Mesenchymal stem cell (in vitro differentiated cells and primary cell): ENCODE measurements at regions not wholly inside any gene's neighbourhood (a gene's known extent, or its start where the extent isn't known, plus 50 kb on each side); places are given as distances from the start of the nearest gene placed in this dataset.
"Not testable (repeated sequence)": the region's sequence is repeated elsewhere in the genome, so short reads cannot be mapped to it uniquely, and the experiment has no call there.

Experiments
- DNase-seq: peaks from one replicate; pipeline ENCODE4 v3.0.0-alpha.2; 2013
- H2AFZ ChIP-seq: one replicate; pipeline ENCODE4 v1.6.1; 2013; ENCODE audit warnings: low read depth, mild to moderate bottlenecking, control low read depth, inconsistent platforms, low read length, moderate library complexity
- H2AK5ac ChIP-seq: 2 replicates; pipeline ENCODE4 v1.6.1; 2013; ENCODE audit warnings: low read length, moderate library complexity, mild to moderate bottlenecking, inconsistent platforms; ENCODE audit not compliant: severe bottlenecking
- H2BK120ac ChIP-seq: one replicate; pipeline ENCODE4 v1.6.1; 2013; ENCODE audit warnings: low read depth, mild to moderate bottlenecking, inconsistent platforms, low read length, moderate library complexity
- H2BK12ac ChIP-seq, 2 experiments: one replicate each; pipeline ENCODE4 v1.6.1; 2013; ENCODE audit warnings: inconsistent platforms in 2 of 2, low read length in 2 of 2, mild to moderate bottlenecking in 2 of 2, moderate library complexity in 2 of 2, control low read depth in 1 of 2
- H2BK15ac ChIP-seq: one replicate; pipeline ENCODE4 v1.6.1; 2013; ENCODE audit warnings: mild to moderate bottlenecking, low read depth, inconsistent platforms; ENCODE audit not compliant: poor library complexity, severe bottlenecking
- H2BK5ac ChIP-seq: 2 replicates; pipeline ENCODE4 v1.6.1; 2013; ENCODE audit warnings: low read depth, mild to moderate bottlenecking, low read length, control low read depth, inconsistent platforms; ENCODE audit not compliant: poor library complexity, severe bottlenecking
- H3K14ac ChIP-seq, 2 experiments: one replicate each; pipeline ENCODE4 v1.6.1; 2013; ENCODE audit warnings: inconsistent platforms in 2 of 2, low read length in 2 of 2, control low read depth in 1 of 2, mild to moderate bottlenecking in 1 of 2, moderate library complexity in 1 of 2
- H3K18ac ChIP-seq, 2 experiments: one replicate each; pipeline ENCODE4 v1.6.1; 2013; ENCODE audit warnings: inconsistent platforms in 2 of 2, low read length in 2 of 2, control low read depth in 1 of 2, low read depth in 1 of 2, mild to moderate bottlenecking in 1 of 2
- H3K23ac ChIP-seq, 2 experiments: one replicate each; pipeline ENCODE4 v1.6.1; 2013; ENCODE audit warnings: inconsistent platforms in 2 of 2, low read length in 2 of 2, mild to moderate bottlenecking in 2 of 2, moderate library complexity in 2 of 2, control low read depth in 1 of 2
- H3K27ac ChIP-seq: 2 replicates; pipeline ENCODE4 v1.5.1; 2013; ENCODE audit warnings: mild to moderate bottlenecking, moderate library complexity, low read length, control low read depth, inconsistent platforms; ENCODE audit not compliant: poor library complexity, severe bottlenecking
- H3K27me3 ChIP-seq, 2 experiments: 2 replicates each; pipeline versions ENCODE4 v1.6.1 to v1.7.0; 2013; ENCODE audit warnings: low read length in 2 of 2, mild to moderate bottlenecking in 2 of 2, moderate library complexity in 2 of 2, control low read depth in 1 of 2, inconsistent platforms in 1 of 2; ENCODE audit not compliant: control insufficient read depth in 1 of 2, insufficient read depth in 1 of 2
- H3K36me3 ChIP-seq, 2 experiments: 2 replicates each; pipeline versions ENCODE4 v1.6.1 to v1.7.0; 2013; ENCODE audit warnings: low read length in 2 of 2, control low read depth in 1 of 2, inconsistent platforms in 1 of 2, low read depth in 1 of 2, mild to moderate bottlenecking in 1 of 2; ENCODE audit not compliant: insufficient read depth in 2 of 2, control insufficient read depth in 1 of 2
- H3K4ac ChIP-seq, 2 experiments: one replicate each; pipeline ENCODE4 v1.6.1; 2013; ENCODE audit warnings: inconsistent platforms in 2 of 2, low read length in 2 of 2, mild to moderate bottlenecking in 2 of 2, moderate library complexity in 2 of 2, control low read depth in 1 of 2, low read depth in 1 of 2
- H3K4me1 ChIP-seq: 2 replicates; pipeline ENCODE4 v1.6.1; 2013; ENCODE audit warnings: low read depth, low read length, control low read depth; ENCODE audit not compliant: control insufficient read depth, insufficient read depth
- H3K4me2 ChIP-seq: 2 replicates; pipeline ENCODE4 v1.6.1; 2013; ENCODE audit warnings: low read length, mild to moderate bottlenecking, inconsistent platforms; ENCODE audit not compliant: poor library complexity, severe bottlenecking
- H3K4me3 ChIP-seq, 2 experiments: 2 replicates each; pipeline versions ENCODE4 v1.5.1 to v1.7.0; 2013; ENCODE audit warnings: low read length in 2 of 2, mild to moderate bottlenecking in 2 of 2, control low read depth in 1 of 2, low read depth in 1 of 2; ENCODE audit not compliant: insufficient read depth in 1 of 2
- H3K79me1 ChIP-seq: replicated peaks from 2 replicates; pipeline ENCODE4 v1.6.1; 2013; ENCODE audit warnings: mild to moderate bottlenecking, control low read depth, low read length, inconsistent platforms; ENCODE audit not compliant: poor library complexity, severe bottlenecking
- H3K9ac ChIP-seq: 2 replicates; pipeline ENCODE4 v1.7.0; 2013; ENCODE audit warnings: mild to moderate bottlenecking, low read length, moderate library complexity
- H3K9me3 ChIP-seq: 2 replicates; pipeline ENCODE4 v1.7.0; 2013; ENCODE audit warnings: mild to moderate bottlenecking, low read length; ENCODE audit not compliant: control insufficient read depth
- H4K8ac ChIP-seq: one replicate; pipeline ENCODE4 v1.6.1; 2013; ENCODE audit warnings: inconsistent platforms, mild to moderate bottlenecking, low read length, moderate library complexity
- H4K91ac ChIP-seq: one replicate; pipeline ENCODE4 v1.6.1; 2013; ENCODE audit warnings: mild to moderate bottlenecking, low read length, inconsistent platforms
- WGBS: methylation state at CpG from one replicate; pipeline ENCODE4 v1.1.7; 2013; ENCODE audit warnings: mixed read lengths; 5-methylcytosine and 5-hydroxymethylcytosine counted together

GRCh38 chr1:30551603-30552002 lies 171.8 kb downstream of the MATN1 start:
- H2AFZ ChIP-seq = no peak overlapping the region
- H3K36me3 ChIP-seq = no peaks in the 10 kb centered on the region
- H3K27ac ChIP-seq = no peak overlapping the region
- H4K91ac ChIP-seq = no peak overlapping the region
- no peak overlapping the region for H3K18ac ChIP-seq
- H2BK5ac ChIP-seq = no peak overlapping the region
- no peak overlapping the region for H2BK12ac ChIP-seq
- no peak overlapping the region for H2AK5ac ChIP-seq
- H2BK120ac ChIP-seq = no peak overlapping the region
- H3K4me3 ChIP-seq = peak overlapping the region in 1 of 2 experiments; percentile 26
- no peak overlapping the region for H3K4me2 ChIP-seq
- WGBS = 75% methylated on average over 8 of the region's 8 CpGs
- no peak overlapping the region for H3K9ac ChIP-seq
- no peak overlapping the region for H3K23ac ChIP-seq
- peaks cover 9% of the 10 kb centered on the region for H3K9me3 ChIP-seq
- H3K14ac ChIP-seq = no peak overlapping the region
- no peak overlapping the region for H3K4ac ChIP-seq
- H3K4me1 ChIP-seq = no peaks in the 10 kb centered on the region
- peaks cover 0 to 3% of the 10 kb centered on the region in 2 experiments for H3K27me3 ChIP-seq
- H3K79me1 ChIP-seq = no peaks in the 10 kb centered on the region
- no peak overlapping the region for H2BK15ac ChIP-seq
- no peak overlapping the region for H4K8ac ChIP-seq
- DNase-seq = no peak

- H3K4me3 ChIP-seq = no peak overlapping the region
These were observed 172.8 kb downstream of the MATN1 start for GRCh38 chr1:30550365-30551220.

DNA sequence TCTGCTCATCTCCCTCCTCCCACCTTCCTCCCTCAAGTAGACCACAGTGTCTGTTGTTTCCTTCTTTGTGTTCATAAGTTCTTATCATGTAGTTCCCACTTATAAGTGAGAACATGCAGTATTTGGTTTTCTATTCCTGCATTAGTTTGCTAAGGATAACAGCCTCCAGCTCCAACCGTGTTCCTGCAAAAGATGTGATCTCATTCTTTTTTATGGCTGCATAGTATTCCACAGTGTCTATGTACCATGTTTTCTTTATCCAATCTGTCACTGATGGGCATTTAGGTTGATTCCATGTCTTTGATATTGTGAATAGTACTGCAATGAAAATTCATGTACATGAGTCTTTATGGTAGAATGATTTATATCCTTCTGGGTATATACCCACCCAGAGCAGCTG lies 173.5 kb downstream of the MATN1 start:
- H3K4me2 ChIP-seq, DNase-seq, H3K9me3 ChIP-seq, H2BK120ac ChIP-seq, H4K8ac ChIP-seq, H3K18ac ChIP-seq, H2BK15ac ChIP-seq, H2AFZ ChIP-seq, H2AK5ac ChIP-seq, H3K4ac ChIP-seq, H3K4me3 ChIP-seq, H3K27me3 ChIP-seq, H4K91ac ChIP-seq, H3K14ac ChIP-seq, H3K79me1 ChIP-seq, H3K4me1 ChIP-seq, H3K36me3 ChIP-seq, H2BK5ac ChIP-seq, H3K23ac ChIP-seq, H3K9ac ChIP-seq, H2BK12ac ChIP-seq, H3K27ac ChIP-seq: not testable (repeated sequence)
- 100% methylated on average over 1 of the region's 1 CpG for WGBS

More at GRCh38 chr1:30550365-30551220, 172.8 kb downstream of the MATN1 start:
- Histone ChIP-seq H3K4me1 (no peaks in the 10 kb centered on the region), H2AK5ac (no peak overlapping the region), H2BK5ac (no peak overlapping the region), H3K9me3 (peaks cover 2% of the 10 kb centered on the region), H2BK12ac (no peak overlapping the region), H3K18ac (no peak overlapping the region), H3K27me3 (peaks cover 0 to 3% of the 10 kb centered on the region in 2 experiments), H2BK15ac (no peak overlapping the region), H2BK120ac (no peak overlapping the region), H4K91ac (no peak overlapping the region), H3K36me3 (no peaks in the 10 kb centered on the region), H3K23ac (no peak overlapping the region), H3K4ac (no peak overlapping the region), H3K79me1 (no peaks in the 10 kb centered on the region), H3K9ac (no peak overlapping the region), H3K14ac (no peak overlapping the region), H2AFZ (no peak overlapping the region), H3K27ac (no peak overlapping the region), H4K8ac (no peak overlapping the region), H3K4me2 (no peak overlapping the region)
- no peak for DNase-seq
- WGBS = 50% methylated on average over 11 of the region's 11 CpGs

DNA sequence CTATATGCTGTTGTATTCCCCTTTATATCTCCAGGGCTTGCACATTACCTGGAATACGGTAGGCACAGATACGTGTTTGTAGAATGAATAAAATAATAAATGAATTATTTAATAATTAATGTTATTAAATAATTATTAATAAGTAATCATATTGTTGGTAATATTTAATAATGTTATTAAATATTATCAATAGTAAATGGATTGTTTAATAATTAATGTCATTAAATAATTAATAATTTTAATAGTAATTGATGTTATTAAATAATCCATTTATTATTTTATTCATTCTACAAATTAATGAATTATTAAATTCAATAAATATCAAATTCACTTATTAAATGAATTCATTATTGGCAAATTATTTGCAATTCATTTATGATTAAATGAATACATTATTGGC lies 175.1 kb downstream of the MATN1 start:
- H3K79me1 ChIP-seq = no peaks in the 10 kb centered on the region
- no peak overlapping the region for H2AFZ ChIP-seq

More for the DNA sequence above, 175.1 kb downstream of the MATN1 start:
- no peak overlapping the region for H3K23ac ChIP-seq
- H4K91ac ChIP-seq = no peak overlapping the region
- no peak overlapping the region for H3K14ac ChIP-seq
- no peak overlapping the region for H3K9ac ChIP-seq
- no peak overlapping the region for H2AK5ac ChIP-seq
- H2BK5ac ChIP-seq = no peak overlapping the region
- no CpG with 5 or more reads among the region's 2 CpGs for WGBS
- peaks cover 0 to 7% of the 10 kb centered on the region in 2 experiments for H3K27me3 ChIP-seq
- no peak overlapping the region for H2BK12ac ChIP-seq
- H3K4ac ChIP-seq = no peak overlapping the region
- no peaks in the 10 kb centered on the region for H3K36me3 ChIP-seq
- no peak overlapping the region for H3K18ac ChIP-seq
- no peak overlapping the region for H2BK15ac ChIP-seq
- no peak for DNase-seq
- no peak overlapping the region for H2BK120ac ChIP-seq
- no peak overlapping the region for H3K4me3 ChIP-seq
- H3K4me1 ChIP-seq = peaks cover 2% of the 10 kb centered on the region
- H4K8ac ChIP-seq = no peak overlapping the region
- H3K27ac ChIP-seq = no peak overlapping the region
- H3K4me2 ChIP-seq = no peak overlapping the region
- H3K9me3 ChIP-seq = no peaks in the 10 kb centered on the region
